ENCODE measurements at regions not wholly inside any gene's neighbourhood (a gene's known extent, or its start where the extent isn't known, plus 50 kb on each side); places are given as distances from the start of the nearest gene placed in this dataset.

GRCh38 chr7:20053334-20054104 is 163.7 kb downstream of the MACC1 start:
- Histone ChIP-seq H3K4me2 (ENCODE audit: insufficient read depth, low read length) (no peak overlapping the region), H3K9me3 (replicated peaks; ENCODE audit: control insufficient read depth, insufficient read depth, low read length) (no peaks in the 10 kb centered on the region), H3K9ac (replicated peaks; ENCODE audit: extremely low read depth, insufficient read depth, low read length) (no peak overlapping the region), H3K27me3 (ENCODE audit: control insufficient read depth in 2 of 2, insufficient read depth in 2 of 2, low read length in 2 of 2) (no peaks in the 10 kb centered on the region), H3K27ac (ENCODE audit: insufficient read depth, low read depth, low read length) (no peak overlapping the region), H3K36me3 (ENCODE audit: control insufficient read depth in 2 of 2, extremely low read depth in 1 of 2, insufficient read depth in 2 of 2, low read length in 2 of 2) (no peaks in the 10 kb centered on the region), H3K4me3 (replicated peaks in 1 of 3; ENCODE audit: insufficient read depth in 1 of 3, low read depth in 1 of 3, low read length in 3 of 3) (no peak overlapping the region), H3K9me1 (replicated peaks; ENCODE audit: control insufficient read depth, extremely low read depth, insufficient read depth, low read length) (no peaks in the 10 kb centered on the region), H2AFZ (ENCODE audit: low read depth, low read length) (no peak overlapping the region), H3K4me1 (ENCODE audit: control insufficient read depth, extremely low read depth, insufficient read depth, low read length) (no peaks in the 10 kb centered on the region), H4K20me1 (replicated peaks; ENCODE audit: control insufficient read depth, extremely low read depth, insufficient read depth, low read length) (no peaks in the 10 kb centered on the region), H3K79me2 (ENCODE audit: control insufficient read depth, insufficient read depth, low read length) (no peaks in the 10 kb centered on the region)
- no TSS peak for BruUV-seq (replicated peaks)
- FAIRE-seq (no peak), DNase-seq (ENCODE audit: low read depth, low spot score) (no peak)
- TF ChIP-seq POLR2AphosphoS5 (IDR thresholded peaks at IDR 0.05; ENCODE audit: insufficient read depth, low read depth, low read length) (no peak), JUN (IDR thresholded peaks at IDR 0.05; ENCODE audit: borderline replicate concordance, insufficient read depth, insufficient read length, low read depth) (no peak), MAX (IDR thresholded peaks at IDR 0.05; ENCODE audit: insufficient read depth, insufficient read length) (no peak), EZH2 (IDR thresholded peaks at IDR 0.05; ENCODE audit: borderline replicate concordance, low read depth, low read length, severe bottlenecking) (no peak), POLR2A (IDR thresholded peaks at IDR 0.05; ENCODE audit: low read depth, low read length) (no peak), GATA2 (IDR thresholded peaks at IDR 0.05; ENCODE audit: insufficient read depth, insufficient read length, low read depth, low read length) (no peak), CTCF (IDR thresholded peaks at IDR 0.05; ENCODE audit: extremely low read depth in 1 of 2, insufficient read depth in 1 of 2, low read depth in 1 of 2, low read length in 2 of 2) (no peak), MYC (IDR thresholded peaks at IDR 0.05; ENCODE audit: low read depth, low read length) (no peak), FOS (IDR thresholded peaks at IDR 0.05; ENCODE audit: borderline replicate concordance, insufficient read depth, low read length) (no peak)
- intact Hi-C loops (cut with micrococcal nuclease) (no loop called here), dilution Hi-C loops (cut with MboI; ENCODE audit: extremely low pct_ligation_motif_present, low sequenced_read_pairs) (no loop called here)
- ChIA-PET POLR2A (no interaction called here), CTCF (no interaction called here)
